ENCODE measurements at regions not wholly inside any gene's neighbourhood (a gene's known extent, or its start where the extent isn't known, plus 50 kb on each side); places are given as distances from the start of the nearest gene placed in this dataset.

DNA sequence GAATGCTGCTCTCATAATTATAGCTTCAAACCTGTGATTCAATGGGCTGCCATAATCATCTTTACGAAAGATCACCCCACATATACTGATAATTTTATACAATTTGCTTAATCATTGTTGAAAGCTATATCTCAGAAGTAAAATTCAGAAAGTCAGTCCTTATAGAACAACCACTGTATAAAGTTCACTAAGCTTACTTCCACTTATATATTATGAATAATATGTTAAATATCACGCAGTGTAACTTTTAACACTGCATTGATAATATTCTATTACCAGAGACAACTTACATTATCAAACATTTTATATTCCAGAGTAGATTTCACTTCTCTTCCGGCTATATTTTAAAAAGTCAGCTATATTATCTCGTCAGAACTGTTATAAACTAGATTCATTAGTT lies 550.1 kb upstream of the PCDH20 start:
- H3K27ac ChIP-seq: no peak overlapping the region
- TF ChIP-seq, protein P1, sequence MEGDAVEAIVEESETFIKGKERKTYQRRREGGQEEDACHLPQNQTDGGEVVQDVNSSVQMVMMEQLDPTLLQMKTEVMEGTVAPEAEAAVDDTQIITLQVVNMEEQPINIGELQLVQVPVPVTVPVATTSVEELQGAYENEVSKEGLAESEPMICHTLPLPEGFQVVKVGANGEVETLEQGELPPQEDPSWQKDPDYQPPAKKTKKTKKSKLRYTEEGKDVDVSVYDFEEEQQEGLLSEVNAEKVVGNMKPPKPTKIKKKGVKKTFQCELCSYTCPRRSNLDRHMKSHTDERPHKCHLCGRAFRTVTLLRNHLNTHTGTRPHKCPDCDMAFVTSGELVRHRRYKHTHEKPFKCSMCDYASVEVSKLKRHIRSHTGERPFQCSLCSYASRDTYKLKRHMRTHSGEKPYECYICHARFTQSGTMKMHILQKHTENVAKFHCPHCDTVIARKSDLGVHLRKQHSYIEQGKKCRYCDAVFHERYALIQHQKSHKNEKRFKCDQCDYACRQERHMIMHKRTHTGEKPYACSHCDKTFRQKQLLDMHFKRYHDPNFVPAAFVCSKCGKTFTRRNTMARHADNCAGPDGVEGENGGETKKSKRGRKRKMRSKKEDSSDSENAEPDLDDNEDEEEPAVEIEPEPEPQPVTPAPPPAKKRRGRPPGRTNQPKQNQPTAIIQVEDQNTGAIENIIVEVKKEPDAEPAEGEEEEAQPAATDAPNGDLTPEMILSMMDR (conservative IDR thresholded peaks at IDR 0.05): no peak

DNA sequence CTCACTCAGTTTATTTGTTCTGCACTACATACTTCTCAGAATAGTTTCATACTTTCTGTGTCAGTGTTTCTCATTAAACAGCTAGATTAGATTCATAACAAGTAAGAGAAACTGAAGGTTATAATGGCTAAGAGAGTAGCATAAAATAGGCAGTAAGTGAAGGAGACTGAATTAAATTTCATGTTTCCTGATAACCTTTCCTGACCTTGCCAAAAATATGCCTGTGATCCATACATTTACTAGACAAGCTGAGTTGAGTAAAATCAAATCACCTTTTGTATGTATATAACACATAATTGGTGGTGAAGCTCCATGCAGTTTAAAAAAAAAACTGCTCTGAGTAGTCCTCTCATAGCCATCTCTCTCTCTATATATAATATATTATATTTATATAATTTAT lies 545.3 kb upstream of the PCDH20 start:
- no peak overlapping the region for H3K27ac ChIP-seq
- TF ChIP-seq, protein P1 (conservative IDR thresholded peaks at IDR 0.05): no peak

DNA sequence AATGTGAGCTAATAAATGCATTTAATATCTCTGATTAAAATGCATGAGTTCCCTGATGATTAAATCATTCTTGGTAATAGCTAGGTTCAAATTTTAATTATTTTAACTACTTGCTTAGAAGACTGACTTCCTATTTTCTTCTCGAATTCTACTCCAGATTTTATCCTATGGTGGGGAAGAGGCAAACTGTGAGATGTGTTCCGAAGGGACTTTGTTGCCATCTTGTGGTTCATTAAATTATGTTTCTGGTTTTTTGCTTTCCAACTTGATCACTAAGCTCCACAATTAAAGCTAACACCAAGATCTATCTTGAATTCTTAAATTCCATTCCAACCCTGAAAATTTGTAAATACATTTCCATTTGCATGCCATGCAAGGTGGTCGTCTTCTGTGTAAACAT lies 538.4 kb upstream of the PCDH20 start:
- no peak overlapping the region for H3K27ac ChIP-seq
- TF ChIP-seq, protein P1 (conservative IDR thresholded peaks at IDR 0.05): peak; percentile 75

DNA sequence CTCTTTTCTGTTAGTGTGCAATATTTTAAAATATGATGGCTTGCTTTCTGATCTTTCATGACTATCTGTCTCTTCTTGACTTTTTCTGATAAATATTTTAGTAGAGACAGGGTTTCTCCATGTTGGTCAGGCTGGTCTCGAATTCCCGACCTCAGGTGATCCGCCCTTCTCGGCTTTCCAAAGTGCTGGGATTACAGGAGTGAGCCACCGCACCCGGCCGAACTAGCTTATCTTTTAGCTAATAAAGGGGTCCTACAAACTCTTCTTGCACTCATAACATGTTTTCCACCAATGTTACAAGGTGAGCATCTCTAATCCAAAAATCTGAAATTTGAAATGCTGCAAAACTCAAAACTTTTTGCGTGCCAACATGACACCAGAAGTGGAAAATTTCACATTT lies 535.2 kb upstream of the PCDH20 start:
- TF ChIP-seq, protein P1 (conservative IDR thresholded peaks at IDR 0.05): no peak
- no peak overlapping the region for H3K27ac ChIP-seq

DNA sequence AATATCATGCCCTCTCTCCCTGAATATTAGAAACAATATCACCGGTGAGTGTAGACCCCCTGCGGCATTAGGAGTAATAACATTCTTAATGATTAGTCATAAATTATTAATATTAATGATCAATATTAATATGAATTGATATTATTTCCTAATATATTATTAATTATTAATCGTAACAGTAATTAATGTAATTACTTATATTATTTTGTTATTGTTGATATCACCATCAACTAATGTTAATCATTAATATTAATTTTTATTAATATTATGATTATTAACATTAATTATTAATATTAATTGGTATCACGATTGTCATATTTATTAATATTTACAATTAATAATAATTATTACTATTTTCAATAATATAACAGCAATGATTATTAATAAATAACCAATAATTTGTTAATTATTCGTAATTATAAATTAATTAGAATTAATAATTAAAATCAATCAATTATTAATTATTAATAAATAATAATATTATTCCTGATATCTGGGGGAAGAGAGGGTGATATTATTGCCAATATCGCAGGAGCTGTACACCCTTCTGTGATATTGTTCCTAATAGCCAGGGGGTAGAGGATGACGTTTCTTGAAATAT lies 528.8 kb upstream of the PCDH20 start:
- H3K27ac ChIP-seq: no peak overlapping the region
- TF ChIP-seq, protein P1 (conservative IDR thresholded peaks at IDR 0.05): no peak

DNA sequence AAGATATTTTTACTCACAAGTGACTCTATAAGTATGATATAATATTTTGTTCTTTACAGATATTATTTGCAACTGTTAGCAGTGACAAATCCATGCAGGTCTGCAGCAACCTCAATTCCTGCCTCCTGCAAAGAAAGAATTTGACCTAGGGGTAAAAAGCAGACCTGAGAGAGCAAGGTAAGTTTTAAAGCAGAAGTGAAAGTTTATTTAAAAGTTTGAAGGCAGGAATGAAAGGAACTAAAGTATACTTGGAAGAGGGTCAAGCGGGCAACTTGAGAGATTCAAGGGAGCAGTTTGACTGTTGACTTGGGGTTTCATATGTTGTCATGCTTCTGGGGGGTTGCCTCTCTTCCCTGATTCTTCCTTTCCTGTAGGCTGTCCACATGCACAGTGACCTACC lies 520.1 kb upstream of the PCDH20 start:
- H3K27ac ChIP-seq: no peak overlapping the region
- TF ChIP-seq, protein P1 (conservative IDR thresholded peaks at IDR 0.05): no peak

DNA sequence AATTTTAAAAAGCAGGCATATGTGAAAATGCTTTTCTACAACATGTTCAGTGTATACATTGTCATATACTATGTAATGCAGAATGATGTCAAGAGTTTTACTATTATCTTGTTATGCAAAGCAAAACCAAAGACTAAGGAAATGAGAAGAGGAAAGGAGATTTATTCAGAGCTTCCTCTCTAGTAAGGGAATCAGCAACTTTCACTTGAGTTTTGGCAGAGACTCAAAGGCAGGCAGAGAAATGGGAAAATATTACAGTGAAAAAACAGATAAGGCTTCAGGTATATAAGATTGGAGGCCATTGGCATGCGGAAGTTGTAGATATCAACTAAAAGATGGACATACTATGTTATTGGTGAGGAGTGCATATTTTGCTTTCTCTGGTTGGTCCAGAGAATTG lies 512.0 kb upstream of the PCDH20 start:
- no peak overlapping the region for H3K27ac ChIP-seq
- TF ChIP-seq, protein P1 (conservative IDR thresholded peaks at IDR 0.05): no peak
